GM19043 (cell line): ENCODE measurements at regions not wholly inside any gene's neighbourhood (a gene's known extent, or its start where the extent isn't known, plus 50 kb on each side); places are given as distances from the start of the nearest gene placed in this dataset.

ENCODE experiments used
- ATAC-seq: cut with Tn5 transposase; IDR thresholded peaks from one replicate; pipeline ENCODE4 v1.9.1; 2021; ENCODE audit warnings: low read depth; ENCODE audit not compliant: unreplicated experiment

DNA sequence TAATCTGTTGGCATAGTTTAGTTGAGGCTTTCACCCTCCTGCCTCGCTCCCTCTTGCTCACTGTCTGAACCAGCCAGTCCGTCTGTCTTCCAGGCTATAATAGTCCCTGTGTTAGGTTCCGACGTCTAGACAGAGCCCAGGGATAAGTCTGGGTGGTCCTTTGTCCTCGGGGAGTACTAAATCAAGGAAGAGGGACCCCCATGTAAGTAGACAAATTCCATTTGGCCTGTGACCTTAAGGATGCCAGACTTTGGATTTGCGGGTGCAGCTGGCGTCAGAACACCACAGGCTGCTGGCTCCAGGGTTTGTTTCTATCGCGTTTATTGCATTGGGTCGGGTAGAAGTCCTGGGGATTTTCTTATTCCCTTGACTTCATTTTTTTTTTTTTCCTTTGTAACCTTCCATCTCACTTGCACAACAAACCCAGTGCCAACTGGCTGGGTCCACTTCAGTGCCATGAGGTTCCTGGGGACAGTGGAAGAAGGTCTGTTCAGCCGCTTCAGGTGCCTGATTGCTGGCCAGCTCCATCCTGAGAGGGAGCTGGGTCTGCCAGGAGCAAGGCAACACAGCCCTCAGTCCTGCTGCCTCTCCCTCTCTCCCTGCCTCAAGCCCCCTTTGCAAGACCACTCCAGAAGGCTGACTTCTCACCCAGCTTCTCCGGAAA lies 95.4 kb upstream of the KLHL25 start:
- ATAC-seq: no peak

DNA sequence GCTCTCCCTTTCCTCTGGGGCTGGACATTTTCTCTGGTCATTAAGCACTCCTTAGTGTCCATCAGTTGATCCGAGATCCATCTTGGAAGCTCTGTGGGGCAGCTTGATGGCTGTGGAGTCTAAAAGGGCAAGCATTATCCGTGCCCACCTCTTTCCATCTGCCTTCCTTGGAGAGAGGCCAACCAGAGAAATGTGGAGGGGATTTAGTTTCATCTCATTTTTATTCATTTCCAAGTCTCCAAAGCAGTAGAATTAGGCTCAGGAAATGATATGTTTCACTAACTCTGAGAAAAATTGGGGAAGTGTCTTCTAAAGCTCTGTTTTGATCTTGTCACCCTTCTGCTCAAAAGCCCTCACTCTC lies 95.9 kb upstream of the KLHL25 start:
- no peak for ATAC-seq

- no peak for ATAC-seq
Measured at GRCh38 chr15:85891470-85891869, 96.7 kb upstream of the KLHL25 start.

GRCh38 chr15:85892232-85892631 lies 97.5 kb upstream of the KLHL25 start:
- no peak for ATAC-seq

- ATAC-seq: no peak
Measured at GRCh38 chr15:85897207-85897894, 102.6 kb upstream of the KLHL25 start.

- no peak for ATAC-seq
Measured at GRCh38 chr15:85897895-85898717, 103.4 kb upstream of the KLHL25 start.

- ATAC-seq: no peak
Measured at GRCh38 chr15:85899927-85900326, 105.2 kb upstream of the KLHL25 start.

- ATAC-seq: no peak
Measured at GRCh38 chr15:85905751-85906450, 111.2 kb upstream of the KLHL25 start.

GRCh38 chr15:85906640-85907039 lies 111.9 kb upstream of the KLHL25 start:
- ATAC-seq: no peak

GRCh38 chr15:85910834-85911233 lies 116.1 kb upstream of the KLHL25 start:
- no peak for ATAC-seq

DNA sequence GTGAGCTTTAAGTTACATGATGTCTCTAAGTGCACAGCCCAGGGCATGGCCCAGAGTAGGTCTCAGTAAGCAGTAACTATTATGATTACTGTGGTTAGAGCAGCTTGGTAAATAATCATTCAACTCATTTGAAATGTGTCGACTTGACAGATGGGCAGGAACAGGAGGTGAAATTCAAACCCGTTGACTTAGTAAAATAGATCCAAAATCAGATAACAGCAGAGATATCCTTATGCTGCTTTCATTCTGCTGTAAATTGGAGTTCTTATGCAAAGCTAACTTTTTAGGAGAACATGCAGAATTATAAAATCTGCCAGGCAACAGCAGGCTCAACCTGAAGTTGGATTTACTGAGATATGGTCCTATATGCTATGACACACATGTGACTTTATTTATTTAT lies 118.7 kb upstream of the KLHL25 start:
- ATAC-seq: no peak

DNA sequence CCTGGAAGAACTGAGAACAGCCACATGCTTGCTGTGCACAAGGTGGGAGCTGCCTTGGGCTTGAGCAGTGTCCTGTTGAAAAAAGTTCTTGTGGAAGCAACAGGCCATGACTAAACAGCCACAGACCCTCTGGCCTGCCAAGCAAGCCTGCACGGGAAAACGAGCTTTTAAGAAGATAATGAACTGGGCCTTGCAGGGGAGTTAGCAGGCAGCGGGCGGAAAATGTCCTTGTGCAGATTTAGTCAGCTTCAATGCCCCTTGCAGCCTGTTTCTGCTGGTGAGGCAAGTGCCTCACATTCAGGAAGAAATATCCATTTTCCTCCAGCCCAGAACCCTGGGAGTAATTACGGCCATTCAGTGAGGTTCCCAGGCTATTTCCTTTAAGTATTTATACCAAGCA lies 126.2 kb upstream of the KLHL25 start:
- ATAC-seq: no peak

GRCh38 chr15:85924088-85924487 lies 129.4 kb upstream of the KLHL25 start:
- no peak for ATAC-seq

DNA sequence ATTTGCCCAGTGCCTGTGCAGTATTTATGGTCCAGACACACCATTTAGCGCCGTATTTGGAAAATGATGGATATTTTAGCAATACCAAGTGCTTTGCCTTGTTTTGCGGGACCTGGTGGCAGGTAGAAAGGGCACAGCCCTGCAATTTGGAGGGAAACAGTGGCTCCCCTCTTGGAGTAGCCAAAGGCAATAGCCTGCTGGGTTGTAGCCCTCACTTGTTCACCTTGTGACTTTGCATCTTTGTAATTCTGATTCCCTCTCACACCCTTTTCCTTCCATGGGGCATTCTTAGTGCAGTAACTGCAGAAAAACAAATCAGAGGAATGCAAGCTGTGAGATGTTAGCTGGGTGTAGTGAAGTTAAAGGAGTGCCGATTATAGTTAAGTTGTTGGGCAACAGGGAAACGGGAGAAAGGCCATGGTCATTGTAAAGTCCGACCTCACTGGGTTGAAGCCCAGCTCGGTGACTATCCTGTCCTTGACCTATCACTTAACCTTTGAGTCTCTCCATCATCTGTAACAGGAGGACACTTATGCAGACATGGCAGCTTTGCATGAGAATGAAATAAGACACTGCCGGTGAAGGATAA lies 131.0 kb upstream of the KLHL25 start:
- ATAC-seq: no peak

GRCh38 chr15:85926834-85927233 lies 132.1 kb upstream of the KLHL25 start:
- no peak for ATAC-seq

DNA sequence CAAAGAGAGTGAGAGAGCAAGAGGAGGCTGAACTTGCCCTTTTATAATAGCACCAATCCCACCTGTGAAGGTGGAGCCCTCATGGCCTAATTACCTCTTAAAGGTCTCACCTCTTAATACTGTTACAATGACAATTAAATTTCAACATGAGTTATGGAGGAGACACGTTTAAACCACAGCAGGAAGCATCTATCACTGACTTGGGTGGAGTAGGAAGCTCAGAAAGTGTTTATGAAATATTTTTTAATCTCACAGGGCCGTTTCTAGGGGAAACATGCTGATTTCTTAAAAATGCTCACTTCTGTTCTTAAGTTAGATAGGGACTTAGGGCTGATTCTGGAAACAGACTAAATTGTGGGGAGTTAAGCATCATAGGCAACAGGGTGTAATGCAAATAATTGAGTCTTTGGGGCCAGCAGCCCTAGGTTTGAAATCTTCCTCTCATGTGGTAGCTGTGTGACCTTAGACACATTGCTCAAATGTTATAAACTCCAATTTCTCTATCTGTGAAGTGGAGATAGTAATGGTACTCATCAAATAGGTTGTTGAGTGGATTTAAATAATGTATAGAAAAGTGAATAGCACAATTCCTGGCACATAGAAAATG lies 133.3 kb upstream of the KLHL25 start:
- no peak for ATAC-seq

- no peak for ATAC-seq
Measured at GRCh38 chr15:85929786-85930185, 135.1 kb upstream of the KLHL25 start.

DNA sequence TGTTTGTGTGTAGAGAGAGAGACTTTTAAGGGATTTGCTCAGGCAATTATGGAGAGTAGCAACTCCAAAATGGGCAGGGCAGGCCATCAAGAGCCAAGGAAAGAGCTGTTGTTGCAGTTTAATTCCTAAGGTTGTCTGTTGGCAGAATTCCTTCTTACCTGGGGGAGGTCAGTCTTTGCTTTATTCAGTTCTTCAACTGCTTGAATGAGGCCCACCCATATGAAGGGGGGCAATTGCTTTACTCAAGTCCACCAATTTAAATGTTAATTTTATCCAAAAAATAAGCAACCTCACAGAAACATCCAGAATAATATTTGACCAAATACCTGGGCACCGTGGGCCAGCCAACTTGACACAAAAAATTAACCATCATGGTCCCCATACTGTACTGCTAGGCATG lies 137.7 kb upstream of the KLHL25 start:
- ATAC-seq: no peak

DNA sequence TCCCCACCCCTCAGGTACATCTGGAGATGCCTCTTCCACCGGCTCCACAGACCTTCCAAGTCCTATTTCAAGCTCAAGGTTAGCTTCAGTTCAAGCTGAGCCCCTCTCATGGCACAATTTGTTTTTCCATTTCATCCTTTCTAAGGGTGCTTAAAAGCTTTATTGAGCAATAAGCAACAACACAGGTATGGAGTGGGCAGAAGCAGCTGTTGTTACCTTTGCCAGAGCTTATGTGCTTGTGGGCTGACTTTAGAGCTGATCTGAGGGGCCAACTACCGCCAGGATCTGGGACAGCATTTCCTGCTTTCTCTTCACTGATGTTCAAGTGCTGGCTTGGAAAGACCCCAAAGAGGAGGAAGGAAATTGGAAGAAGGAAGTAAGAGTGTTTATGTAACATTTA lies 140.0 kb upstream of the KLHL25 start:
- ATAC-seq: no peak

GRCh38 chr15:85935182-85935581 lies 140.5 kb upstream of the KLHL25 start:
- no peak for ATAC-seq
